Loucy (cell line): ENCODE measurements at regions not wholly inside any gene's neighbourhood (a gene's known extent, or its start where the extent isn't known, plus 50 kb on each side); places are given as distances from the start of the nearest gene placed in this dataset.

Source experiments
- H2AFZ ChIP-seq: fragments of 200-600 bp; sonication (generic); 2 replicates; pipeline ENCODE4 v1.6.0; 2016; ENCODE audit warnings: antibody characterized with exemption, mild to moderate bottlenecking, low read length, moderate library complexity
- H3F3A ChIP-seq: fragments of 200-600 bp; 2 replicates; pipeline ENCODE4 v1.6.0; 2016; ENCODE audit warnings: antibody characterized with exemption, low read depth, mild to moderate bottlenecking
- H3K27me3 ChIP-seq: fragments of 200-600 bp; sonication (generic); 2 replicates; pipeline ENCODE4 v1.6.1; 2014; ENCODE audit warnings: low read length, mild to moderate bottlenecking; ENCODE audit not compliant: insufficient read depth, poor library complexity, severe bottlenecking
- H3K36me3 ChIP-seq: fragments of 200-600 bp; sonication (generic); 2 replicates; pipeline ENCODE4 v1.6.1; 2016; ENCODE audit warnings: low read length; ENCODE audit not compliant: insufficient read depth
- H3K4me1 ChIP-seq: fragments of 200-600 bp; sonication (generic); 2 replicates; pipeline ENCODE4 v1.5.1; 2014; ENCODE audit warnings: low read length, mild to moderate bottlenecking; ENCODE audit not compliant: insufficient read depth, poor library complexity, severe bottlenecking
- H3K4me2 ChIP-seq: fragments of 200-600 bp; sonication (generic); 2 replicates; pipeline ENCODE4 v1.6.0; 2014; ENCODE audit warnings: antibody characterized with exemption, low read length, low read depth, mild to moderate bottlenecking; ENCODE audit not compliant: poor library complexity, severe bottlenecking
- H3K4me3 ChIP-seq: fragments of 200-600 bp; sonication (generic); 2 replicates; pipeline ENCODE4 v1.5.1; 2014; ENCODE audit warnings: low read length, mild to moderate bottlenecking, mixed read lengths; ENCODE audit not compliant: poor library complexity, severe bottlenecking
- H3K79me2 ChIP-seq: fragments of 200-600 bp; sonication (generic); 2 replicates; pipeline ENCODE4 v1.6.1; 2014; ENCODE audit warnings: low read length; ENCODE audit not compliant: insufficient read depth
- H3K9ac ChIP-seq: fragments of 200-600 bp; sonication (generic); 2 replicates; pipeline ENCODE4 v1.6.0; 2014; ENCODE audit warnings: mild to moderate bottlenecking, low read depth, low read length, moderate library complexity; ENCODE audit not compliant: poor library complexity, severe bottlenecking
- H3K9me2 ChIP-seq: fragments of 200-600 bp; sonication (generic); replicated peaks from 2 replicates; pipeline ENCODE4 v1.6.1; 2016; ENCODE audit warnings: low read depth, low read length, mixed read lengths
- H3K9me3 ChIP-seq: fragments of 200-600 bp; sonication (generic); 2 replicates; pipeline ENCODE4 v1.6.1; 2014; ENCODE audit warnings: mild to moderate bottlenecking, antibody characterized with exemption, low read length, low read depth; ENCODE audit not compliant: insufficient read depth
- H4K20me1 ChIP-seq: fragments of 200-600 bp; sonication (generic); 2 replicates; pipeline ENCODE4 v1.6.0; 2014; ENCODE audit warnings: antibody characterized with exemption, low read length, mild to moderate bottlenecking; ENCODE audit not compliant: insufficient read depth, poor library complexity, severe bottlenecking
- CTCF ChIP-seq: fragments of 200-600 bp; sonication (generic); conservative IDR thresholded peaks from 2 replicates; pipeline ENCODE4 v1.5.1; 2014; ENCODE audit warnings: mild to moderate bottlenecking, antibody characterized with exemption, low read length
- EZH2phosphoT487 ChIP-seq: fragments of 200-600 bp; IDR thresholded peaks from 2 replicates; pipeline ENCODE4 v1.6.1; 2018; ENCODE audit warnings: antibody characterized with exemption, mild to moderate bottlenecking, moderate library complexity, borderline replicate concordance

DNA sequence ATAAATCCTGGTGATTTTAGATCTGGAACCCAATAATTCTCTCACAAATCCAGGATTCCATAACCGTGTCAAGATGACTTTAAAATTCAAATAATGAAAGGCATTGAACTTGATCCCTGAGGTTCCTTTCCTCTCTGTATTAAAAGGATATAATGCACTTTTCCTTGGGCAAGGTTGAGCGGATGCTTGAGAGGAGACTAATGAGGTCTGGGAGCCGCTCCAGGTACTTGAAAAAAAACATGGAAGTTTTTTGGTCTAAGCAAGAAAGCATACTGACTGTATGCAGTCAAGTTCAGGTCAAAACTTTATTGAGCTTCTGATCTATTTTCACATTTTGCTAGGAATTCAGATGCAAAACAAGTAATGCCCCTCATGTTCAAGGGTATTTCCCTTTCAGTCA is 318.5 kb downstream of the RAD51AP2 start:
- H3F3A ChIP-seq = no peaks in the 10 kb centered on the region
- H4K20me1 ChIP-seq = no peaks in the 10 kb centered on the region
- H3K9ac ChIP-seq = no peak overlapping the region
- no peaks in the 10 kb centered on the region for H3K36me3 ChIP-seq
- no peaks in the 10 kb centered on the region for H3K9me2 ChIP-seq
- H2AFZ ChIP-seq = no peak overlapping the region
- H3K4me3 ChIP-seq = no peak overlapping the region
- H3K4me1 ChIP-seq = no peaks in the 10 kb centered on the region
- no peaks in the 10 kb centered on the region for H3K79me2 ChIP-seq
- no peak overlapping the region for H3K4me2 ChIP-seq
- no peaks in the 10 kb centered on the region for H3K27me3 ChIP-seq
- H3K9me3 ChIP-seq = no peaks in the 10 kb centered on the region
- TF ChIP-seq EZH2phosphoT487 = no peak
- no peak for TF ChIP-seq CTCF

- Histone ChIP-seq H2AFZ (no peak overlapping the region), H3K9me3 (no peaks in the 10 kb centered on the region), H3K9ac (no peak overlapping the region), H3K9me2 (no peaks in the 10 kb centered on the region), H3F3A (no peaks in the 10 kb centered on the region), H3K4me1 (no peaks in the 10 kb centered on the region), H3K36me3 (no peaks in the 10 kb centered on the region), H3K4me3 (no peak overlapping the region), H3K4me2 (no peak overlapping the region), H3K27me3 (no peaks in the 10 kb centered on the region), H3K79me2 (no peaks in the 10 kb centered on the region), H4K20me1 (no peaks in the 10 kb centered on the region)
- TF ChIP-seq EZH2phosphoT487 (no peak), CTCF (no peak)
These were observed 321.9 kb downstream of the RAD51AP2 start for GRCh38 chr2:17196380-17196779.

- Histone ChIP-seq H3K9me3 (no peaks in the 10 kb centered on the region), H4K20me1 (no peaks in the 10 kb centered on the region), H3F3A (no peaks in the 10 kb centered on the region), H3K36me3 (no peaks in the 10 kb centered on the region), H3K9ac (no peak overlapping the region), H3K27me3 (no peaks in the 10 kb centered on the region), H3K9me2 (no peaks in the 10 kb centered on the region), H3K4me1 (no peaks in the 10 kb centered on the region), H3K4me3 (no peak overlapping the region), H3K4me2 (no peak overlapping the region), H3K79me2 (no peaks in the 10 kb centered on the region), H2AFZ (no peak overlapping the region)
- TF ChIP-seq EZH2phosphoT487 (no peak), CTCF (no peak)
These were observed 323.2 kb downstream of the RAD51AP2 start for GRCh38 chr2:17195016-17195415.
